ENCODE measurements at regions not wholly inside any gene's neighbourhood (a gene's known extent, or its start where the extent isn't known, plus 50 kb on each side); places are given as distances from the start of the nearest gene placed in this dataset.

DNA sequence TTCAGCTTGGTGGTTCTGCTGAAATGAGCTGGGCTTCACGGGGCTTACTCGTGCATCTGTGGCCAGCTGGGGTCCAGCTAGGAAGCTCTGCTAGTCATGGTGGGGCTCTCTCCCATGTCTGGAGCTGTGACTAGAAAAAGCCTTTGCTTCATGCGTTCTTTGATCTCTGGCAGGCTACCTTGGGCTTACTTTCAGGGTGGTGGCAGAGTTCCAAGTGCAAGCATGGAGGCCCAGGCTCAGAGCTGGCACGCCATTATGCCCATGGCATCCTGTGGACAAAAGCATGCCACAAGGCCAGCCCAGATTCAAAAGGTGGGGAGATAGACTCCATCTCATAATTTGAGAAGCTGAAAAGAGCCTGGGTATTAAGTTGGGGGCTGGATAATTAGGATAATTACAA is 55.4 kb upstream of the GBA3 start:
- Histone ChIP-seq H3K4me3 (no peak overlapping the region), H3K36me3 (no peaks in the 10 kb centered on the region), H3K9me3 (no peaks in the 10 kb centered on the region), H3K27me3 (replicated peaks; ENCODE audit: insufficient read depth) (no peaks in the 10 kb centered on the region), H3K4me1 (ENCODE audit: control insufficient read depth in 1 of 2, low read depth in 2 of 2) (no peaks in the 10 kb centered on the region), H3K27ac (no peak overlapping the region)
- TF ChIP-seq, protein P1, sequence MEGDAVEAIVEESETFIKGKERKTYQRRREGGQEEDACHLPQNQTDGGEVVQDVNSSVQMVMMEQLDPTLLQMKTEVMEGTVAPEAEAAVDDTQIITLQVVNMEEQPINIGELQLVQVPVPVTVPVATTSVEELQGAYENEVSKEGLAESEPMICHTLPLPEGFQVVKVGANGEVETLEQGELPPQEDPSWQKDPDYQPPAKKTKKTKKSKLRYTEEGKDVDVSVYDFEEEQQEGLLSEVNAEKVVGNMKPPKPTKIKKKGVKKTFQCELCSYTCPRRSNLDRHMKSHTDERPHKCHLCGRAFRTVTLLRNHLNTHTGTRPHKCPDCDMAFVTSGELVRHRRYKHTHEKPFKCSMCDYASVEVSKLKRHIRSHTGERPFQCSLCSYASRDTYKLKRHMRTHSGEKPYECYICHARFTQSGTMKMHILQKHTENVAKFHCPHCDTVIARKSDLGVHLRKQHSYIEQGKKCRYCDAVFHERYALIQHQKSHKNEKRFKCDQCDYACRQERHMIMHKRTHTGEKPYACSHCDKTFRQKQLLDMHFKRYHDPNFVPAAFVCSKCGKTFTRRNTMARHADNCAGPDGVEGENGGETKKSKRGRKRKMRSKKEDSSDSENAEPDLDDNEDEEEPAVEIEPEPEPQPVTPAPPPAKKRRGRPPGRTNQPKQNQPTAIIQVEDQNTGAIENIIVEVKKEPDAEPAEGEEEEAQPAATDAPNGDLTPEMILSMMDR (IDR thresholded peaks at IDR 0.05) = no peak
- ATAC-seq (ENCODE audit: insufficient number of reproducible peaks, low FRiP score, low read depth) (no peak), DNase-seq (ENCODE audit: low spot score) (no peak)
